AG04449 (cell line): ENCODE measurements at regions not wholly inside any gene's neighbourhood (a gene's known extent, or its start where the extent isn't known, plus 50 kb on each side); places are given as distances from the start of the nearest gene placed in this dataset.

Experiments
- CTCF ChIA-PET: fragments of 350-600 bp; formaldehyde crosslinking; extraction: SDS; loops from one replicate; lab custom pipeline; 2021; ENCODE audit warnings: antibody characterized with exemption; lab: Yijun Ruan, JAX
- POLR2A ChIA-PET: fragments of 400-600, 350-600 bp; formaldehyde crosslinking; extraction: SDS; loops from one replicate; lab custom pipeline; 2020; ENCODE audit warnings: antibody characterized with exemption, inconsistent platforms; lab: Yijun Ruan, JAX
- DNase-seq: peaks from one replicate; pipeline ENCODE4 v3.0.0-alpha.2; 2010; ENCODE audit warnings: low read depth, low spot score
- H3K4me3 ChIP-seq: 2 replicates; pipeline ENCODE4 v1.5.1; 2011; ENCODE audit warnings: low read depth, mild to moderate bottlenecking, control low read depth, low read length
- TF ChIP-seq, protein P1 (sequence below): IDR thresholded peaks from one replicate; pipeline ENCODE4 v1.5.1; 2011; ENCODE audit warnings: mild to moderate bottlenecking, moderate library complexity, low read length, control low read depth, inconsistent platforms; ENCODE audit not compliant: insufficient read depth; ENCODE audit errors: missing control alignments

DNA sequence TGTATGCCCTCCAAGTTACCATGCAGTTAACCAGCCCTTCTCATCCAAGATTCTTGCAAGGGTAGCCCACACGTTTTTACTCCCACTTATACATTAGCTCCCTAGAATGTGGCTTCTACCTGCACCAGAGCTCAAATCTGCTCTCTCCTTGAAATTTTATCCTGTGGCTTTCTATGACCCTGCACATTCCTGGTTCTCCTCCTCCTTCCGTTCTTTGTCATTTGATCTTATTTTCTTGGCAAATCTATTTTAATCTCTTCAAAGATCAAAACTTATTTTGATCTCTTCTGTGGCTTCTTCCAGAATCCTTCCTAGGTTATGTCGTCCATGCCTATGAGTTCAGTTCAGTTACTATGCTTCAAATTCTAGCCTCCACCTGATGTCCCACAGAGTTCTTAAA lies 115.6 kb upstream of the GUCA2B start:
- ChIA-PET POLR2A (no interaction called here), CTCF (no interaction called here)
- TF ChIP-seq, protein P1, sequence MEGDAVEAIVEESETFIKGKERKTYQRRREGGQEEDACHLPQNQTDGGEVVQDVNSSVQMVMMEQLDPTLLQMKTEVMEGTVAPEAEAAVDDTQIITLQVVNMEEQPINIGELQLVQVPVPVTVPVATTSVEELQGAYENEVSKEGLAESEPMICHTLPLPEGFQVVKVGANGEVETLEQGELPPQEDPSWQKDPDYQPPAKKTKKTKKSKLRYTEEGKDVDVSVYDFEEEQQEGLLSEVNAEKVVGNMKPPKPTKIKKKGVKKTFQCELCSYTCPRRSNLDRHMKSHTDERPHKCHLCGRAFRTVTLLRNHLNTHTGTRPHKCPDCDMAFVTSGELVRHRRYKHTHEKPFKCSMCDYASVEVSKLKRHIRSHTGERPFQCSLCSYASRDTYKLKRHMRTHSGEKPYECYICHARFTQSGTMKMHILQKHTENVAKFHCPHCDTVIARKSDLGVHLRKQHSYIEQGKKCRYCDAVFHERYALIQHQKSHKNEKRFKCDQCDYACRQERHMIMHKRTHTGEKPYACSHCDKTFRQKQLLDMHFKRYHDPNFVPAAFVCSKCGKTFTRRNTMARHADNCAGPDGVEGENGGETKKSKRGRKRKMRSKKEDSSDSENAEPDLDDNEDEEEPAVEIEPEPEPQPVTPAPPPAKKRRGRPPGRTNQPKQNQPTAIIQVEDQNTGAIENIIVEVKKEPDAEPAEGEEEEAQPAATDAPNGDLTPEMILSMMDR, result no peak
- no peak overlapping the region for H3K4me3 ChIP-seq
- DNase-seq, result no peak

DNA sequence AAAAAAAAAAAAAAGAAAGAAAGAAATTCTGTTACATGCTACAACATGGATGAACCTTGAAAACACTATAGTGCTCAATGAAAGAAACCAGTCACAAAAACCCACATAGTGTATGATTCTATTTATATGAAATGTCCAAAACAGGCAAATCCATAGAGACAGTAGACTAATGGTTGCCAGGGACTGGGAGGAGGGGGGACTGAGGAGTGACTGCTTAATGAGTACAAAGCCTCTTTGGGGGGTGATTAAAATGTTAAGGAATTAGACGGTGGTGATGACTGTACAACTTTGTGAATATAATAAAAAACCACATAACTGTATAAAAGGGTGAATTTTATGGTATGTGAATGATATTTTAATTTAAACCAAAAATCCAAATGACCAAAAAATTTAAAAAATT lies 116.0 kb upstream of the GUCA2B start:
- POLR2A ChIA-PET, result no interaction called here
- no peak overlapping the region for H3K4me3 ChIP-seq
- CTCF ChIA-PET, result no interaction called here
- TF ChIP-seq, protein P1, result no peak
- no peak for DNase-seq

DNA sequence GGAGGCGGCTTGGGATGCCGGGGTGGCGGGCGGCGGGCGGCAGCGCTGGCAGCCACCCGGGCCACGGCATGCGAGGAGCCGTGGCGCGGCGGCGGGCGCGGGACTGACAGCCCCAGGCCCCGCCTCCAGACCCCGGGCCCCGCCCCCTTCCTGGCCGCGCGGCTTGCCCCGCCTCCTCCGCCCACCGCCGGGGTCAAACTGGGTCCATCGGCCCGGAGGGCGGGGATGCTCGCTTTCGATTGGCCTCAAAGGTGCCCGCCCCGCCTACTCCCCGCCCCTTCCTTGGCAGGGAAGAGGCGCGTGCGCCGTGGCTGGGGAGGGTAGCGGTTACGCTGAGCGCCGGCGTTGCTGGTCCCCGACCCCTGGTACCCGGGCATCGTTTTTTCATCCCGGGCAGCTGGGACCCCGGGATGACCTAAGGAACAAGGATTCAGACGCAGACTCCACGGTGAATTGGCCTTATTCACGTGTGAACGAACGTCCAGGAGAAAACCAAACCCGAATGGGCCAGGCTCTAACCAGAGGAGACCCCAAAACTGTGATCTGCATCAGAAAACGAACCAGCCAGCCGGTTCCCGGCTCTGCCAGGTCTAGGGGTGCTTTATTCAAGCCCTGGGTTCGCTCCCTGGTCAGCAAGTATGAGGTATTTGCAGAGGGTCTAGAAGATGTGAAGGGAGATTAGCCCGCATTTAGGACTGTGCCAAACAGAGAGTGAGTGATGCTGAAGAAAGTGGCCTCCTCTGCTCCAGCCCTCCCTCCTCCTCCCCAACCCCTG lies 117.2 kb upstream of the GUCA2B start:
- DNase-seq, result peak; percentile 28
- CTCF ChIA-PET, result interaction anchor here (0.8 to 1.5 kb wide), 8 partner anchors 13 to 426 kb away, joined by 3 to 5 read pairs (median 4); no protein-coding TSS in a partner anchor
- POLR2A ChIA-PET, result interaction anchor here (1.0 to 1.4 kb wide), 2 partner anchors 10 to 79 kb away, joined by 3 to 4 read pairs; no protein-coding TSS in a partner anchor
- TF ChIP-seq, protein P1, result no peak
- peak overlapping the region; percentile 87 for H3K4me3 ChIP-seq

- peak overlapping the region; percentile 87 for H3K4me3 ChIP-seq
- DNase-seq, result no peak
- TF ChIP-seq, protein P1, result peak; percentile 68
- ChIA-PET POLR2A (interaction anchor here (1.0 to 1.4 kb wide), 2 partner anchors 9 to 78 kb away, joined by 3 to 4 read pairs; no protein-coding TSS in a partner anchor), CTCF (interaction anchor here (0.8 to 1.5 kb wide), 13 partner anchors 11 to 425 kb away, joined by 3 to 5 read pairs (median 3); no protein-coding TSS in a partner anchor)
Measured at GRCh38 chr1:42035205-42035829, 116.6 kb upstream of the HIVEP3 start.

- TF ChIP-seq, protein P1, result no peak
- peak overlapping the region; percentile 87 for H3K4me3 ChIP-seq
- ChIA-PET POLR2A (interaction anchor here (0.7 kb wide), 1 partner anchor 487 kb away, joined by 3 read pairs; no protein-coding TSS in a partner anchor), CTCF (interaction anchor here (0.9 to 1.5 kb wide), 11 partner anchors 10 to 424 kb away, joined by 3 to 5 read pairs (median 3); no protein-coding TSS in a partner anchor)
- no peak for DNase-seq
Measured at GRCh38 chr1:42034426-42034825, 115.7 kb upstream of the HIVEP3 start.

- TF ChIP-seq, protein P1, result no peak
- POLR2A ChIA-PET, result no interaction called here
- H3K4me3 ChIP-seq, result no peak overlapping the region
- CTCF ChIA-PET, result interaction anchor here (1.4 to 1.5 kb wide), 2 partner anchors 66 to 76 kb away, joined by 3 read pairs; no protein-coding TSS in a partner anchor
- no peak for DNase-seq
Measured at GRCh38 chr1:42033629-42034028, 114.9 kb upstream of the HIVEP3 start.
